ENCODE measurements at regions not wholly inside any gene's neighbourhood (a gene's known extent, or its start where the extent isn't known, plus 50 kb on each side); places are given as distances from the start of the nearest gene placed in this dataset.

- no peak for DNase-seq
Measured at GRCh38 chr1:83571536-83571935, 427.4 kb downstream of the TTLL7 start.

GRCh38 chr1:83561346-83561745, 437.6 kb downstream of the TTLL7 start:
- no peak for DNase-seq

GRCh38 chr1:83559129-83559840, 439.6 kb downstream of the TTLL7 start:
- DNase-seq = no peak

GRCh38 chr1:83555871-83556270, 443.1 kb downstream of the TTLL7 start:
- DNase-seq = no peak

GRCh38 chr1:83554174-83554573, 444.8 kb downstream of the TTLL7 start:
- DNase-seq = no peak

GRCh38 chr1:83552820-83553219, 446.1 kb downstream of the TTLL7 start:
- DNase-seq = no peak

GRCh38 chr1:83548311-83548710, 450.6 kb downstream of the TTLL7 start:
- no peak for DNase-seq

GRCh38 chr1:83547901-83548300, 451.0 kb downstream of the TTLL7 start:
- DNase-seq = no peak

GRCh38 chr1:83546874-83547273, 452.1 kb downstream of the TTLL7 start:
- no peak for DNase-seq

- no peak for DNase-seq
Measured at GRCh38 chr1:83545066-83545862, 453.7 kb downstream of the TTLL7 start.

GRCh38 chr1:83543222-83543973, 455.5 kb downstream of the TTLL7 start:
- DNase-seq = no peak

- no peak for DNase-seq
Measured at GRCh38 chr1:83531521-83532309, 467.2 kb downstream of the TTLL7 start.

- DNase-seq = no peak
Measured at GRCh38 chr1:83530506-83530905, 468.4 kb downstream of the TTLL7 start.

- DNase-seq = no peak
Measured at GRCh38 chr1:83527987-83528386, 470.9 kb downstream of the TTLL7 start.

GRCh38 chr1:83520797-83521196, 478.1 kb downstream of the TTLL7 start:
- no peak for DNase-seq

GRCh38 chr1:83516369-83516768, 482.6 kb downstream of the TTLL7 start:
- no peak for DNase-seq

- no peak for DNase-seq
Measured at GRCh38 chr1:83515578-83516154, 483.3 kb downstream of the TTLL7 start.

GRCh38 chr1:83512373-83513193, 486.3 kb downstream of the TTLL7 start:
- no peak for DNase-seq

GRCh38 chr1:83511146-83511726, 487.7 kb downstream of the TTLL7 start:
- no peak for DNase-seq

- DNase-seq = no peak
Measured at GRCh38 chr1:83509301-83509781, 489.6 kb downstream of the TTLL7 start.
